SK-N-SH (cell line): ENCODE measurements at regions not wholly inside any gene's neighbourhood (a gene's known extent, or its start where the extent isn't known, plus 50 kb on each side); places are given as distances from the start of the nearest gene placed in this dataset.

Source experiments
- CTCF ChIA-PET: fragments of 300-600, 350-600 bp; formaldehyde crosslinking; extraction: SDS; loops from one replicate; lab custom pipeline; 2021; lab: Yijun Ruan, JAX
- POLR2A ChIA-PET: fragments of 350-600 bp; sonication (Branson Sonifier 250); formaldehyde crosslinking; extraction: SDS; loops from one replicate; lab custom pipeline; 2020; ENCODE audit warnings: antibody characterized with exemption, inconsistent platforms; lab: Yijun Ruan, JAX
- DNase-seq: peaks from one replicate; pipeline ENCODE4 v3.0.0; 2012
- H2AFZ ChIP-seq: fragments of 200-600 bp; sonication (generic); 2 replicates; pipeline ENCODE4 v1.8.1; 2016; ENCODE audit warnings: antibody characterized with exemption, mild to moderate bottlenecking, low read depth
- H3F3A ChIP-seq: fragments of 200-600 bp; sonication (generic); replicated peaks from 2 replicates; pipeline ENCODE3; 2016; ENCODE audit warnings: antibody characterized with exemption, mild to moderate bottlenecking; ENCODE audit not compliant: insufficient read depth
- H3K27ac ChIP-seq, 2 experiments: fragments of 200-500 bp in 1 of 2; fragments of 200-600 bp in 1 of 2; sonication (Bioruptor generic) in 1 of 2; sonication (generic), shearing (Covaris generic) in 1 of 2; 2 replicates each; pipeline versions ENCODE4 v1.5.1 to v1.6.1; 2014 to 2016; ENCODE audit warnings: low read depth in 2 of 2, inconsistent platforms in 1 of 2, low read length in 1 of 2, mild to moderate bottlenecking in 1 of 2, mixed read lengths in 1 of 2
- H3K27me3 ChIP-seq: fragments of 200-600 bp; sonication (generic), shearing (Covaris generic); 2 replicates; pipeline ENCODE4 v1.6.1; 2016; ENCODE audit warnings: mixed run types; ENCODE audit not compliant: insufficient read depth
- H3K36me3 ChIP-seq, 2 experiments: fragments of 200-500 bp in 1 of 2; fragments of 200-600 bp in 1 of 2; sonication (Bioruptor generic) in 1 of 2; sonication (generic) in 1 of 2; replicated peaks in 1 of 2; 2 replicates each; pipeline versions ENCODE3 to v1.5.1; 2014 to 2016; ENCODE audit warnings: low read length in 1 of 2, mild to moderate bottlenecking in 1 of 2; ENCODE audit not compliant: insufficient read depth in 2 of 2, control insufficient read depth in 1 of 2
- H3K4me1 ChIP-seq, 2 experiments: fragments of 200-500 bp in 1 of 2; fragments of 200-600 bp in 1 of 2; sonication (Bioruptor generic) in 1 of 2; sonication (generic), shearing (Covaris generic) in 1 of 2; 2 replicates each; pipeline versions ENCODE4 v1.5.1 to v1.6.1; 2014 to 2016; ENCODE audit warnings: low read depth in 1 of 2, low read length in 1 of 2, mixed run types in 1 of 2; ENCODE audit not compliant: insufficient read depth in 2 of 2, control insufficient read depth in 1 of 2
- H3K4me2 ChIP-seq: fragments of 200-600 bp; sonication (generic), shearing (Covaris generic); 2 replicates; pipeline ENCODE4 v1.6.1; 2017; ENCODE audit warnings: mixed run types
- H3K4me3 ChIP-seq, 2 experiments: fragments of 200-500 bp in 1 of 2; fragments of 200-600 bp in 1 of 2; sonication (Bioruptor generic) in 1 of 2; sonication (generic), shearing (Covaris generic) in 1 of 2; 2 replicates each; pipeline versions ENCODE4 v1.5.1 to v1.8.1; 2014 to 2016; ENCODE audit warnings: low read depth in 2 of 2, inconsistent platforms in 1 of 2, low read length in 1 of 2, mild to moderate bottlenecking in 1 of 2, mixed read lengths in 1 of 2, moderate library complexity in 1 of 2
- H3K79me2 ChIP-seq: fragments of 200-600 bp; sonication (generic); 2 replicates; pipeline ENCODE4 v1.8.1; 2017; ENCODE audit warnings: mild to moderate bottlenecking; ENCODE audit not compliant: insufficient read depth
- H3K9ac ChIP-seq: fragments of 200-600 bp; sonication (generic); 2 replicates; pipeline ENCODE4 v1.6.1; 2017; ENCODE audit warnings: mixed run types
- H3K9me2 ChIP-seq: fragments of 200-600 bp; sonication (generic); 2 replicates; pipeline ENCODE4 v1.6.1; 2017; ENCODE audit warnings: mixed run types
- H3K9me3 ChIP-seq: fragments of 200-600 bp; sonication (generic); 2 replicates; pipeline ENCODE4 v1.6.1; 2017; ENCODE audit warnings: mixed run types, mild to moderate bottlenecking, moderate library complexity
- H4K20me1 ChIP-seq: fragments of 200-600 bp; sonication (generic); 2 replicates; pipeline ENCODE4 v1.6.1; 2017; ENCODE audit warnings: mild to moderate bottlenecking, mixed run types; ENCODE audit not compliant: insufficient read depth
- CHD2 ChIP-seq: fragments of 150-350 bp; IDR thresholded peaks from 2 replicates; pipeline ENCODE4 v1.6.1; 2018; ENCODE audit warnings: low read length; ENCODE audit not compliant: partially characterized antibody
- FOSL2 ChIP-seq: IDR thresholded peaks from 2 replicates; pipeline ENCODE4 v1.4.0; 2012; ENCODE audit warnings: low read depth, mild to moderate bottlenecking, moderate library complexity, borderline replicate concordance
- FOXM1 ChIP-seq: IDR thresholded peaks from 2 replicates; pipeline ENCODE4 v1.4.0; 2012; ENCODE audit warnings: low read depth, mild to moderate bottlenecking
- GABPA ChIP-seq: IDR thresholded peaks from 2 replicates; pipeline ENCODE4 v1.4.0; 2012; ENCODE audit warnings: low read depth, mild to moderate bottlenecking
- MEF2A ChIP-seq: IDR thresholded peaks from 2 replicates; pipeline ENCODE4 v1.4.0; 2012; ENCODE audit warnings: low read depth, borderline replicate concordance
- NFIC ChIP-seq: IDR thresholded peaks from 2 replicates; pipeline ENCODE4 v1.4.0; 2012; ENCODE audit warnings: borderline replicate concordance
- RCOR1 ChIP-seq: fragments of 150-350 bp; IDR thresholded peaks from 2 replicates; pipeline ENCODE4 v1.6.1; 2017; ENCODE audit warnings: antibody characterized with exemption, low read length
- RFX5 ChIP-seq: IDR thresholded peaks from 2 replicates; pipeline ENCODE4 v1.6.1; 2012; ENCODE audit warnings: mild to moderate bottlenecking, improper control_type of control experiment, low read length
- TAF1 ChIP-seq: IDR thresholded peaks from 2 replicates; pipeline ENCODE4 v1.6.1; 2012; ENCODE audit warnings: low read depth, mild to moderate bottlenecking, low read length, moderate library complexity, borderline replicate concordance
- TEAD4 ChIP-seq: IDR thresholded peaks from 2 replicates; pipeline ENCODE4 v1.4.0; 2012; ENCODE audit warnings: mild to moderate bottlenecking, borderline replicate concordance; ENCODE audit not compliant: insufficient read depth
- WGBS: methylation state at CpG from one replicate; pipeline ENCODE4 v1.1.6; 2017; ENCODE audit warnings: low lambda C conversion rate; 5-methylcytosine and 5-hydroxymethylcytosine counted together
- TF ChIP-seq, protein P1 (sequence below): IDR thresholded peaks from 2 replicates; pipeline ENCODE4; 2012
- TF ChIP-seq, protein P2 (sequence below): fragments of 200-600 bp; sonication (generic); IDR thresholded peaks from 2 replicates; pipeline ENCODE4 v1.6.1; 2017; ENCODE audit warnings: antibody characterized with exemption, mild to moderate bottlenecking, moderate library complexity

DNA sequence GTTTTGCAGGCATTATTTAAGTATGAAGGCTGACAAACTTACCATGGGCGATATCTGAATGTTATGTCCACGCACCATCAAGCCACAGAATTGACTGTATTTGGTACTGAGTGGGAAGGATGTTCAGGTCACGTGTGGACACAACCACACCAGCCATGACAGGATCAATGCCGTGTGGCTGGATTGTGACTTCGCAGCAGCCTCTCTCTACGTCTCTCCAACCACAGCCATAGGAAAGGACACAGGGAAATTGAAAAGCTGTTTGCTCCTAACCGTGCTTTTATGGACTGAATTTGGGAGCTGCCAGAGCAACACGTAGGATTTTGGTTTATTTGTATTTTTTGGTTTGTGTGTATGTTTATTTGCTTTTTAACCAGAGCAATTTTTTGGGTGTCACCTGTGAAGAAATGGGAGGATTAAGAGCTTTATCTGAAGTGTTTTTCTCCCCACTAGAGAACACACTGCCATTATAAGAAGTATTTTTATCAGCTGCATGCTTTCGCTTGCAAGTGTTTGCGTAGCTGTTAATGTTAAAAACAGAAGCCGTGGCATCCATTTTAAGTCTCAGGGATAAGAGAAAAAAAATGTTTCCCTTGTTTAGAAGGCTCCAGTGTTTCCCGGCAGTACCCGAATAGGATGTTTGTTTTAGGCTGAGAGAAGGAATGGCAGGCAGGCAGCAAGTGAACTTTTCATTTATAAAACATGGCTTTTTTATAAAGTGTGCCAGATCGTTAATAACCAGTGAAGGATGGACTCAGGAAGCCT lies 401.1 kb upstream of the NFE2L3 start (continued):
- TF ChIP-seq, protein P1, sequence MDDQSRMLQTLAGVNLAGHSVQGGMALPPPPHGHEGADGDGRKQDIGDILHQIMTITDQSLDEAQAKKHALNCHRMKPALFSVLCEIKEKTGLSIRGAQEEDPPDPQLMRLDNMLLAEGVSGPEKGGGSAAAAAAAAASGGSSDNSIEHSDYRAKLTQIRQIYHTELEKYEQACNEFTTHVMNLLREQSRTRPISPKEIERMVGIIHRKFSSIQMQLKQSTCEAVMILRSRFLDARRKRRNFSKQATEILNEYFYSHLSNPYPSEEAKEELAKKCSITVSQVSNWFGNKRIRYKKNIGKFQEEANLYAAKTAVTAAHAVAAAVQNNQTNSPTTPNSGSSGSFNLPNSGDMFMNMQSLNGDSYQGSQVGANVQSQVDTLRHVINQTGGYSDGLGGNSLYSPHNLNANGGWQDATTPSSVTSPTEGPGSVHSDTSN: no peak

DNA sequence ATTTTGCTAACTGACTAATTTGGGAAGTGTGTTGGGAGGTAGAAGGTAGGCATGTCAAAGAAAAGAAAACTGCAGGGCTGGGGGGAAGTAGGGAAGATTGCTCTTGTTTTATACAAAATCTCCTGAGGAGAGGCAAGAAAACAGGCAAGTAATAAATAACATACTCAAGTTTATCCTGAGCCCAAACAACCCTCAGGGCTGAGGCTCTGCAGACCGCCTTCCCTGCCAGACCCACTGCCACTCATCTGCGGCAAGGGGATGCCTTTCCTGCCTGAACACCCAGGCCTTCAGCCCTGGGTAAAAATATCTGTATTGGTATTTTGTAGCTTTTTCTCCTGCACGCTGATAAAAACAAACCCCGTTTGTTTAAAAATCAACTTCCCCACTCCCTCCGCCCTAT lies 399.8 kb upstream of the NFE2L3 start:
- H3K4me1 ChIP-seq: peaks cover 0 to 2% of the 10 kb centered on the region in 2 experiments; a peak in 1 of 4 replicates
- no peaks in the 10 kb centered on the region for H3K27me3 ChIP-seq
- no peaks in the 10 kb centered on the region for H4K20me1 ChIP-seq
- ChIA-PET POLR2A (no interaction called here), CTCF (interaction anchor here (1.2 to 1.7 kb wide), 7 partner anchors 11 to 187 kb away, joined by 3 to 5 read pairs (median 4); no protein-coding TSS in a partner anchor)
- 28% methylated on average over 5 of the region's 5 CpGs for WGBS
- H3F3A ChIP-seq: no peaks in the 10 kb centered on the region
- DNase-seq: peak; percentile 41
- no peaks in the 10 kb centered on the region for H3K36me3 ChIP-seq
- no peak overlapping the region for H3K4me3 ChIP-seq
- no peaks in the 10 kb centered on the region for H3K79me2 ChIP-seq
- no peak overlapping the region for H3K27ac ChIP-seq
- TF ChIP-seq MEF2A (no peak), GABPA (no peak), FOSL2 (no peak), TEAD4 (no peak), FOXM1 (no peak), RFX5 (no peak), CHD2 (no peak), NFIC (no peak), TAF1 (no peak), RCOR1 (no peak)
- TF ChIP-seq, protein P2, sequence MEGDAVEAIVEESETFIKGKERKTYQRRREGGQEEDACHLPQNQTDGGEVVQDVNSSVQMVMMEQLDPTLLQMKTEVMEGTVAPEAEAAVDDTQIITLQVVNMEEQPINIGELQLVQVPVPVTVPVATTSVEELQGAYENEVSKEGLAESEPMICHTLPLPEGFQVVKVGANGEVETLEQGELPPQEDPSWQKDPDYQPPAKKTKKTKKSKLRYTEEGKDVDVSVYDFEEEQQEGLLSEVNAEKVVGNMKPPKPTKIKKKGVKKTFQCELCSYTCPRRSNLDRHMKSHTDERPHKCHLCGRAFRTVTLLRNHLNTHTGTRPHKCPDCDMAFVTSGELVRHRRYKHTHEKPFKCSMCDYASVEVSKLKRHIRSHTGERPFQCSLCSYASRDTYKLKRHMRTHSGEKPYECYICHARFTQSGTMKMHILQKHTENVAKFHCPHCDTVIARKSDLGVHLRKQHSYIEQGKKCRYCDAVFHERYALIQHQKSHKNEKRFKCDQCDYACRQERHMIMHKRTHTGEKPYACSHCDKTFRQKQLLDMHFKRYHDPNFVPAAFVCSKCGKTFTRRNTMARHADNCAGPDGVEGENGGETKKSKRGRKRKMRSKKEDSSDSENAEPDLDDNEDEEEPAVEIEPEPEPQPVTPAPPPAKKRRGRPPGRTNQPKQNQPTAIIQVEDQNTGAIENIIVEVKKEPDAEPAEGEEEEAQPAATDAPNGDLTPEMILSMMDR: no peak
- no peak overlapping the region for H2AFZ ChIP-seq
- no peaks in the 10 kb centered on the region for H3K9me2 ChIP-seq
- no peaks in the 10 kb centered on the region for H3K9me3 ChIP-seq
- no peak overlapping the region for H3K9ac ChIP-seq
- H3K4me2 ChIP-seq: no peak overlapping the region
